ENCODE measurements at regions not wholly inside any gene's neighbourhood (a gene's known extent, or its start where the extent isn't known, plus 50 kb on each side); places are given as distances from the start of the nearest gene placed in this dataset.

GRCh38 chrX:127129510-127129909 is 310.0 kb downstream of the PRR32 start:
- TF ChIP-seq CTCF (IDR thresholded peaks at IDR 0.05) (no peak), TCF7L2 (IDR thresholded peaks at IDR 0.05; ENCODE audit: low read depth, low read length) (no peak), POLR2AphosphoS5 (IDR thresholded peaks at IDR 0.05; ENCODE audit: low read depth, low read length) (no peak), SIN3A (IDR thresholded peaks at IDR 0.05; ENCODE audit: borderline replicate concordance, insufficient read depth, low read depth, low read length) (no peak), REST (IDR thresholded peaks at IDR 0.05; ENCODE audit: insufficient read depth in 1 of 2, low read depth in 2 of 2, low read length in 1 of 2) (no peak)
